HG02852 (cell line): ENCODE measurements at regions not wholly inside any gene's neighbourhood (a gene's known extent, or its start where the extent isn't known, plus 50 kb on each side); places are given as distances from the start of the nearest gene placed in this dataset.
"Not testable (repeated sequence)": the region's sequence is repeated elsewhere in the genome, so short reads cannot be mapped to it uniquely, and the experiment has no call there.

Source experiments
- ATAC-seq: cut with Tn5 transposase; IDR thresholded peaks from one replicate; pipeline ENCODE4 v1.9.1; 2021; ENCODE audit warnings: mild to moderate bottlenecking, moderate library complexity; ENCODE audit not compliant: unreplicated experiment

GRCh38 chr13:66072097-66072496 is 1158.0 kb downstream of the PCDH9 start:
- ATAC-seq, result not testable (repeated sequence)

GRCh38 chr13:66071608-66072007 is 1158.5 kb downstream of the PCDH9 start:
- ATAC-seq, result no peak

- no peak for ATAC-seq
Measured at GRCh38 chr13:66071029-66071428, 1159.1 kb downstream of the PCDH9 start.

GRCh38 chr13:66069570-66069969 is 1160.6 kb downstream of the PCDH9 start:
- no peak for ATAC-seq

GRCh38 chr13:66068683-66069082 is 1161.5 kb downstream of the PCDH9 start:
- ATAC-seq, result no peak

- no peak for ATAC-seq
Measured at GRCh38 chr13:66048888-66049287, 1181.2 kb downstream of the PCDH9 start.

GRCh38 chr13:66040506-66040905 is 1189.6 kb downstream of the PCDH9 start:
- ATAC-seq, result no peak

- ATAC-seq, result no peak
Measured at GRCh38 chr13:66037096-66037495, 1193.0 kb downstream of the PCDH9 start.

- no peak for ATAC-seq
Measured at GRCh38 chr13:66036636-66037035, 1193.5 kb downstream of the PCDH9 start.

- ATAC-seq, result no peak
Measured at GRCh38 chr13:66036024-66036614, 1194.0 kb downstream of the PCDH9 start.

- ATAC-seq, result no peak
Measured at GRCh38 chr13:66033924-66034323, 1196.2 kb downstream of the PCDH9 start.

GRCh38 chr13:66021846-66022245 is 1208.3 kb downstream of the PCDH9 start:
- no peak for ATAC-seq

- ATAC-seq, result no peak
Measured at GRCh38 chr13:66014771-66015170, 1215.4 kb downstream of the PCDH9 start.

- no peak for ATAC-seq
Measured at GRCh38 chr13:66009241-66009640, 1220.9 kb downstream of the PCDH9 start.

- no peak for ATAC-seq
Measured at GRCh38 chr13:66003558-66003957, 1226.6 kb downstream of the PCDH9 start.

- ATAC-seq, result no peak
Measured at GRCh38 chr13:66001140-66001539, 1229.0 kb downstream of the PCDH9 start.

GRCh38 chr13:65999411-65999810 is 1230.7 kb downstream of the PCDH9 start:
- ATAC-seq, result no peak

GRCh38 chr13:65990684-65991083 is 1239.5 kb downstream of the PCDH9 start:
- no peak for ATAC-seq

GRCh38 chr13:65985612-65986011 is 1244.5 kb downstream of the PCDH9 start:
- ATAC-seq, result no peak

GRCh38 chr13:65977525-65977924 is 1252.6 kb downstream of the PCDH9 start:
- no peak for ATAC-seq

GRCh38 chr13:65971541-65971940 is 1258.6 kb downstream of the PCDH9 start:
- ATAC-seq, result no peak

GRCh38 chr13:65966991-65967451 is 1263.1 kb downstream of the PCDH9 start:
- no peak for ATAC-seq

- no peak for ATAC-seq
Measured at GRCh38 chr13:65965501-65965900, 1264.6 kb downstream of the PCDH9 start.
